NCI-H524 treated with DMSO at 0.1 percent for 48 hours (cell line): ENCODE measurements at regions not wholly inside any gene's neighbourhood (a gene's known extent, or its start where the extent isn't known, plus 50 kb on each side); places are given as distances from the start of the nearest gene placed in this dataset.

Source experiments
- DNase-seq: peaks from one replicate; lab custom pipeline; 2025; lab: John Stamatoyannopoulos, UW

- no peak for DNase-seq
Observed at GRCh38 chrX:125791787-125792186, 374.3 kb downstream of the DCAF12L2 start.

DNA sequence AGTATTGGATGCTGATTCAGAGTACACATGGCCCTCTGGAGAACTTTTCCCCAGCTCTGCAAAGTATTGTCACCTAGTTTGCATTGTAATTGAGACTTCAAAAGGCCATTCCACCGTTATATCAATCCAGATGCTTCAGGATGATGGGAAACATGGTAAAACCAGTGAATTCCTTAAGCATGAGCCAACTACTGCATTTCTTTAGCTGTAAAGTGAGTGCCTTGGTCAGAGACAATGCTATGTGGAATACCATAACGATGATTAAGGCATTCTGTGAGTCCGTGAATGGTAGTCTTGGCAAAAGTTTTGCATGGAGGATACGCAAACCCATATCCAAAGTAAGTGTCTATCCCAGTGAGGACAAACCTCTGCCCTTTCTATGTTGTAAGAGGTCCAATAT lies 355.2 kb downstream of the DCAF12L2 start:
- no peak for DNase-seq

GRCh38 chrX:125826080-125826479 lies 340.0 kb downstream of the DCAF12L2 start:
- no peak for DNase-seq

DNA sequence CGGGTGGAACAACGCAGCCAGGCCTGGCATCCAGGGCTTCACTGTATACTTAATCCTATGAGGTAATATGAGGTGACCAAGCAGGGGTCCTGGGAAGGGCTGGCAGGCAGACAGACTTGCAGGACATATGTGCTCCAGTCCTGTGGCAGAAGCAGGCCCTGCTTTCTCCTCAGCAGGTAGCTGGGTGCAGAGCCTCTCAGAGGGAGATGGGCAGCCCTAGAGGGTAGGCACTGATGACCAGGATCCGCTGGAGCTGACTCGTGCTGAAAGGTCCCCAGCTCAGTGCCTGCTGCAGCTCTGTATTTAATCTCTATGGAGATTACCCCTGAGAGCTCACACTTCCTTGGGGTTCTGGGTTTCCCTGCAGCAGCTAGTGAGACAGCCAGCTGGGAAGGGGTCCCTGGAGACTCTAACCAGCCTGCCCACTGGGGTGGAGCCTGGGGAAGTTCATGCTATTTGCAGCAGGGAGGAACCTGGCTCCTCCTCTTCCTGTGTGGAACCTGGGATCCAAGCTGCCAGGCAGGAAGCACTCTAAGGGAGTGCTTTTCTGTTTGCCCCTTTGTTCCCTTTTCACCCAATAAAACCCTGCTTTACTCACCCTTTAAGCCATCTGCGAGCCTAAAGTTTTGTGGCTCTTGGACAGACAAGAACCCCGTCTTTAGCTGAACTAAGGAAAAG lies 339.2 kb downstream of the DCAF12L2 start:
- no peak for DNase-seq

DNA sequence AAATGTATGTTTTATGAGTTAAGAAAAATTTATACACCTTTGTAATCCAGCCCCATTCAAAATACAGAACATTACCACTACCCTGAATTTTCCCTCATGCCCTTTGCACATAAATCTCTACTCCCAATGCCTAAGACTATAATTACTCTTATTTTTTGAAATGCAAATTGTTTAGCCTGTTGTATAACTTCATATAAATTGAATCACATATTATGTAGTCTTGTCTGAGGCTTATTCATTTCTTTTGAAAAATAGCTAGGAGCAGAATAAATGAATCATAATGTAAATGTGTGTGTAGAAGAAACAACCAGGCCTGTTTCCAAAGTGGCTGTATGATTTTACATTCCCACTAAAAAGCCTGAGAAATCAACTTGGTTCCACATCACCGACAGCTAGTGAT lies 319.8 kb downstream of the DCAF12L2 start:
- DNase-seq, result no peak

DNA sequence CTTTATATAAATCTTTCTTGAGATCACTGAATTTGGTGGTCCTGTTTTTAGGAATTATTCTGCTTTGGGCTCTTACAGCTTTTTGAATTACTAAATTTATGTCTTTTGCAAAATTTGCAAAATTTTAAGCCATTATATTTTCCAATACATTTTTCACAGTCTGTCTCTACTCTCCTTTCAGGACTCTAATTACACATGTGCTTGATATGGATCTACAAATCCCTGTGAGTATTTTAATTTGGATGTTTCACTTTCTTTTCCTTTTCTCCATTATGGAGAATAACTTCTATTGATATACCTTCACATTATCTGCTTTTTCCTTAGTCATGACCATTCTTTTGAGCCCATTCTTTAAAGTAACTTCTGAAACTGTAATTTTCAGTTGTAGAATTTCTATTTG lies 315.4 kb downstream of the DCAF12L2 start:
- no peak for DNase-seq

GRCh38 chrX:125883169-125883568 lies 282.9 kb downstream of the DCAF12L2 start:
- no peak for DNase-seq

- DNase-seq, result no peak
Observed at GRCh38 chrX:125894947-125895346, 271.1 kb downstream of the DCAF12L2 start.

DNA sequence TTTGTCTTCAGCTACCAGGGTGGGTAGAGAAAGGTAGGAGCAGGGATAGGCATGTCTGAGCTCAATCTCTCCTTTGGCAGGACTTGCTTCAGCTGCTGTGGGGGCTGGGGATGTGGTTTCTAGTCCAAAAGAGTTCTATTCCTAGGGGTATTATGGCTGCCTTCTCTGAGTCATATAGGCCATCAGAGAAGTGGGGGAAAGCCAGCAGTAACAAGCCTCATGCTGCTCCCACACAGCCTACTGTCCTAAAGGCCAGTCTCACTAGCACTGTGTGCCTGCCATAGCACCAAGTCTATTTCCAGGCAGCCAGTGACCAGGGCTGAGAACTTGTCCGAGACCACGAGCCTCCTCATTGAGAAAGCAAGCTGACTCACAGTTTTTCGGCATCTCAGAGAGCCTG lies 270.6 kb downstream of the DCAF12L2 start:
- no peak for DNase-seq

- no peak for DNase-seq
Observed at GRCh38 chrX:125926295-125926694, 239.8 kb downstream of the DCAF12L2 start.

- no peak for DNase-seq
Observed at GRCh38 chrX:125940985-125941384, 225.1 kb downstream of the DCAF12L2 start.

GRCh38 chrX:125947501-125947900 lies 218.6 kb downstream of the DCAF12L2 start:
- no peak for DNase-seq

DNA sequence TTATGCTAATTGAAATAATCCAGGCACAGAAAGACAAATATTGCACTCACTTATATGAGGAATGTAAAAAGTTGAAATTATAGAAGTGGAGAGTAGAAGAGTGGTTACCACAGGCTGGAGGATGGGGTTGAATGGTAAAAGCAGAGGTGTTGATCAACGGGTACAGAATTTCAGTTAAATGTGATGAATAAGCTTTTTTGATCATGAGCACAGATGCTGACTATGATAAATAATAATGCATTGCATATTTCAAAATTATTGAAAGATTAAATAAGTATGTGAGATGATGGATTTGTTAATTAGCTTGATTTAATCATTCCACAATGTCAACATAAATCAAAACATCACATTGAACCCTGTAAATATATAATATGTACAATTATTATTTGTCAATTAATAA lies 213.1 kb downstream of the DCAF12L2 start:
- no peak for DNase-seq

DNA sequence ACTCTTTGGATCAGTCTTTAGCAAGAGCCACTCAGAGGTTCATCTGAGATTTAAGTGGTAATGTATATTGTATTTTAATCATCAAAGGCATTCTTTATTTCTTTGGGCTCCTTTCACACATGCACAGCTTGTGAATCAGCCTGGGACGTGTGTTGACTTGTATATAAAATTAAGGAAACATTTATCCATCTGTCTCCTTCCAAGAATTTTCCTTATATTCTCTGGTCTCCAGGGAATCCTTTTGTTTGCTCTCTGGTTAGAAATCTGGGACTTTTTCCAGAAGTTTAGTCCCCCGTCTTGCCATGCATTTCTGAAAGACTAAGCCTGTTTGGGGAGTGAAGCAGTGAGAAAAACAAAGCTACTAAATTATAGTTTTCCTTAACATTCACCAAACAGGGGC lies 212.3 kb downstream of the DCAF12L2 start:
- no peak for DNase-seq

DNA sequence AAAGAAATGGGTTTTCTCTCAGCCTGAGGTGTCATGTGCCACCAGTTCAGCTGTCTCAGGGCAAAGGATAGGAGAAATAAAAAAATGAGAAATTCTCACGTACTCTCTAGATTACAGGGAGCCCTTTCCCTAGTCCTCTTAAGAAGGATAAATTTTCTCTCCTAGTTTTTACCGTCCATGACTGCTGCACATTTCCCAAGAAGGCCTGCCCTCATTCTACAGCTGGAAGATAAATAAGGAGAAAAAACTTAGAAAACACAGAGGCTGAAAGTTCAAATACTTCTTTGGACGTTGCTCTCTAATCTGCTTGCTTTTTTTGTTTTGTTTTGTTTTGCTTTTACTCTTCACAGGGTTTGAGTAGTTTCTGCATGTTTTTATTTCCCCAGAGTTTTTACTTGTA lies 211.9 kb downstream of the DCAF12L2 start:
- no peak for DNase-seq

DNA sequence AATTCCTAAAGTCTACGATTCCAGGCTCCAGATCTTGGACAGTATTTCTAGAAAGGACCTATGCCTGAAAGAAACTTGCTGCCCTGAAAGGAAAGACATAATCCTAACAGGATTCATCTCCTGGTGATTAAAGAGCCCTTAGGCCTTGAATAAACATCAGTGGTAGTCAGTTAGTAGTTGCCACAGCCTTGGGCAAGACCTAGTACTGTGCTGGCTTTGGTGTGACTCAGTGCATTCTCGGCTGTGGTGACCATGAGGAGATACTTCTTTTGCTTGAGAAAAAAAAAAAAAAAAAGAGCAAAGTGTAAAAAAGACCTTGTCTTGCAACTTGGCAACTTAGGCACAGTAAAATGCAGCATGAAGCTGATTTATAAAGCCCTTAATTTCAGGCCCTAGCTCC lies 188.2 kb downstream of the DCAF12L2 start:
- DNase-seq, result no peak

DNA sequence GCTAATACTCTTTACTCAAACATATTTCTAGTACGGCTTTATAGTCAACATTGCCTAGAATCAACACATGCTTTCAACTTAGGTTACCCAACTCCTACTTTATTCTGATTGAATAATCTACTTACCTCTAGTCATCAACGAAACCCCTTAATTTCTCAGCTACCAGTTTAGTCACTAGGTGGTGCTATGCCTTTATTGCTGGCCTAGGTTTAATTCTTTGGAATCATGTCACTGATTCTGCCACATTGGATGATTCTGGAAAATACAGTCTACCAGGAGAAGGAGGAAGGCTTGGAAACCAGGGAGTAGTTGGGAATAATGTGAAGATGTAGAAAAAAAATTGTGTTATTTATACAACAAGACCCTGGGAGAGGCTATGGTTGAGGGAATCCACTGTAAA lies 167.7 kb downstream of the DCAF12L2 start:
- peak; percentile 3 for DNase-seq

- no peak for DNase-seq
Observed at GRCh38 chrX:126027229-126027628, 138.9 kb downstream of the DCAF12L2 start.

DNA sequence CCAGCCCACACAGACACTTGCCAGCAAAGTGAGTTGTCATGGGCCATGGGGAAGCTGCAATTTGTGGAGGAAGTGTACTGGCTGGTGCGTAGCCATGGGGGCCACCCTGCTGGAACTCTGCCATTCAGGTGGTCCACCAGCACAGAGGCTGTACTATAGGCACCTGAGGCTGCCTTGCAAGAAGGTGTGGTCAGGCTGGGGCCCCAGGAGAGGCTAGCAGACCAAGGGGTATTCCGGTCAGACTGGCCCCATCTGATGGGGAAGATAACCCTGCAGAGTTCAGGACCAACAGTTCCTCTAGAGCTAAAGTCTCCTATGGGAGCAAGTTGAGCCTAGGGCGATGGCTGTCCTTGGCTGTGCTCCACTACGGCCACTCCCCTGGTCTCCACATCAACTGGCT lies 136.1 kb downstream of the DCAF12L2 start:
- no peak for DNase-seq

DNA sequence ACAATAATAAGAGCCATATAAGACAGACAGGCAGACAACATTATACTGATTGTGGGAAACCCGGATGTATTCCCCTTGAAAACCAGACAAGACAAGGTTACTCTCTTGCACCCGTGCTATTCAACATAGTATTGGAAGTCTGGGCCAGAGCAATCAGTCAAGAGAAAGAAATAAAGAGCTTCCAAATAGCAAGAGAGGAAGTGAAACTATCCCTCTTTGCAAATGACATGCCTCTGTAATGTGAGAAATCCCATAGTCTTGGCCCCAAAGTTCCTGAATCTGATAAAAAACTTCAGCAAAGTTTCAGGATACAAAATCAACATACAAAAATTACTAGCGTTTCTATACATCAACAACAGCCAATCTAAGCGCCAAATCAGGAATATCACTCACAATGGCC lies 102.1 kb downstream of the DCAF12L2 start:
- DNase-seq, result no peak

- DNase-seq, result no peak
Observed at GRCh38 chrX:126064901-126065541, 101.1 kb downstream of the DCAF12L2 start.

- no peak for DNase-seq
Observed at GRCh38 chrX:126065901-126066660, 100.0 kb downstream of the DCAF12L2 start.
